ENCODE measurements at regions not wholly inside any gene's neighbourhood (a gene's known extent, or its start where the extent isn't known, plus 50 kb on each side); places are given as distances from the start of the nearest gene placed in this dataset.

DNA sequence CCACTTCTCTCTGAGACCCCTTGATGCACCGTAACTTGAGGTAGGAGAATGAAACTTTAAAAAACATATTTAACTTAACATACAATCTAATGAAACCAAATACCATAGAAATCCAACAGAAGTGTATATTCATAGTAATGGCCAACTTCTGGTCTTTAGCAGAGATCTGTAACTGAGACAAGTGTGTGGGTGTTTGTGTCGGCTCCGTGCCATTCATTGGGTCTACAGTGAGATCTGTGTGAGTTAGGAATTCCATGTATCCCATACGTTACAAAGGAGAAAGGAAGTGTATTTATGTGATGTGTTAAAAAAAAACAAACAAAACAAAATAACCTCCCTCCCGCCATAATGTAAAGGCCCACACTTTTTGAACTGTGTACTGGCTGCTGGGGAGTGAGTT, 348.0 kb upstream of the NR3C2 start:
- Mint-ChIP-seq H3K4me3 (ENCODE audit: unreplicated experiment) (no peak overlapping the region), H3K27ac (ENCODE audit: low read depth, unreplicated experiment) (no peak overlapping the region), H3K27me3 (ENCODE audit: insufficient read depth, unreplicated experiment) (no peaks in the 10 kb centered on the region), H3K4me1 (ENCODE audit: insufficient read depth, unreplicated experiment) (peaks cover 10% of the 10 kb centered on the region), H3K9me3 (ENCODE audit: unreplicated experiment) (no peaks in the 10 kb centered on the region), H3K36me3 (ENCODE audit: insufficient read depth, unreplicated experiment) (peaks cover 4% of the 10 kb centered on the region)
- DNase-seq (ENCODE audit: unreplicated experiment) = no peak
- no TSS peak for BruUV-seq (replicated peaks)
- TF ChIP-seq CTCF (IDR thresholded peaks at IDR 0.05; ENCODE audit: unreplicated experiment) = no peak
- intact Hi-C loops (cut with micrococcal nuclease) = no loop called here
- ChIA-PET CTCF (no interaction called here), POLR2A (no interaction called here)

- H3K9me3 Mint-ChIP-seq (ENCODE audit: unreplicated experiment) = no peaks in the 10 kb centered on the region
- ChIA-PET POLR2A (interaction anchor here (0.6 to 1.1 kb wide), 2 partner anchors 18 to 44 kb away, joined by 3 read pairs; no protein-coding TSS in a partner anchor), CTCF (interaction anchor here (0.8 kb wide), 1 partner anchor 10 kb away, joined by 3 read pairs; no protein-coding TSS in a partner anchor)
- no peak for TF ChIP-seq CTCF (IDR thresholded peaks at IDR 0.05; ENCODE audit: unreplicated experiment)
- H3K27ac Mint-ChIP-seq (ENCODE audit: low read depth, unreplicated experiment) = no peak overlapping the region
- intact Hi-C loops (cut with micrococcal nuclease) = no loop called here
- peak; percentile 24 for DNase-seq (ENCODE audit: unreplicated experiment)
- no TSS peak for BruUV-seq (replicated peaks)
- peaks cover 6% of the 10 kb centered on the region for H3K36me3 Mint-ChIP-seq (ENCODE audit: insufficient read depth, unreplicated experiment)
- no peak overlapping the region for H3K4me3 Mint-ChIP-seq (ENCODE audit: unreplicated experiment)
- peaks cover 10% of the 10 kb centered on the region for H3K4me1 Mint-ChIP-seq (ENCODE audit: insufficient read depth, unreplicated experiment)
- H3K27me3 Mint-ChIP-seq (ENCODE audit: insufficient read depth, unreplicated experiment) = no peaks in the 10 kb centered on the region
Observed at GRCh38 chr4:148787831-148788477, 345.7 kb upstream of the NR3C2 start.

DNA sequence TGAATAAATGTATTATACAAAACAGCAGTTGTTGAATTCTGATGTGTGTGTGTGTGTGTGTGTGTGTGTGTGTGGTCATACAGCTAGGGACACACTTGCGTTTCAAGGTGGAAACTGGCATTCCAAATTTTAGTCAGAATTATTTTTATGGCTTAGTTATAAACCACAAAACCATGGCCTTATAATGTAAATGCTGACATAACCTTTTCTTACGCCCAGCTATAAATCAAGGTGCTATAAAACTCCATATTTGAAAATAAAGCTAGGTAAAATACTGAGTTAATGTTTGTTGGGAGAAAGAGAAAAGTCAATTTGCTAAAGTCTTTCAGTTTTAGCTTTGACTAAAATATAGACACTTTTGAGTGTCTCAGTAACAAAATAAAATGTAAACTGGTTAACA, 345.1 kb upstream of the NR3C2 start:
- H3K27ac Mint-ChIP-seq (ENCODE audit: low read depth, unreplicated experiment) = no peak overlapping the region
- no peak for DNase-seq (ENCODE audit: unreplicated experiment)
- peaks cover 6% of the 10 kb centered on the region for H3K36me3 Mint-ChIP-seq (ENCODE audit: insufficient read depth, unreplicated experiment)
- TF ChIP-seq CTCF (IDR thresholded peaks at IDR 0.05; ENCODE audit: unreplicated experiment) = no peak
- H3K27me3 Mint-ChIP-seq (ENCODE audit: insufficient read depth, unreplicated experiment) = no peaks in the 10 kb centered on the region
- no TSS peak for BruUV-seq (replicated peaks)
- H3K4me3 Mint-ChIP-seq (ENCODE audit: unreplicated experiment) = no peak overlapping the region
- H3K9me3 Mint-ChIP-seq (ENCODE audit: unreplicated experiment) = no peaks in the 10 kb centered on the region
- peaks cover 10% of the 10 kb centered on the region for H3K4me1 Mint-ChIP-seq (ENCODE audit: insufficient read depth, unreplicated experiment)
- POLR2A ChIA-PET = interaction anchor here (0.6 to 1.1 kb wide), 2 partner anchors 18 to 45 kb away, joined by 3 read pairs; no protein-coding TSS in a partner anchor
- intact Hi-C loops (cut with micrococcal nuclease) = no loop called here
- CTCF ChIA-PET = interaction anchor here (0.8 kb wide), 1 partner anchor 10 kb away, joined by 3 read pairs; no protein-coding TSS in a partner anchor

- intact Hi-C loops (cut with micrococcal nuclease) = no loop called here
- CTCF ChIA-PET = no interaction called here
- no peaks in the 10 kb centered on the region for H3K9me3 Mint-ChIP-seq (ENCODE audit: unreplicated experiment)
- no peak for TF ChIP-seq CTCF (IDR thresholded peaks at IDR 0.05; ENCODE audit: unreplicated experiment)
- H3K4me3 Mint-ChIP-seq (ENCODE audit: unreplicated experiment) = no peak overlapping the region
- peaks cover 6% of the 10 kb centered on the region for H3K36me3 Mint-ChIP-seq (ENCODE audit: insufficient read depth, unreplicated experiment)
- POLR2A ChIA-PET = interaction anchor here (1.1 kb wide), 1 partner anchor 19 kb away, joined by 3 read pairs; no protein-coding TSS in a partner anchor
- no peak for DNase-seq (ENCODE audit: unreplicated experiment)
- no peaks in the 10 kb centered on the region for H3K27me3 Mint-ChIP-seq (ENCODE audit: insufficient read depth, unreplicated experiment)
- BruUV-seq (replicated peaks) = no TSS peak
- peaks cover 10% of the 10 kb centered on the region for H3K4me1 Mint-ChIP-seq (ENCODE audit: insufficient read depth, unreplicated experiment)
- H3K27ac Mint-ChIP-seq (ENCODE audit: low read depth, unreplicated experiment) = no peak overlapping the region
Observed at GRCh38 chr4:148786699-148787098, 344.5 kb upstream of the NR3C2 start.
